IMR-90 (cell line): ENCODE measurements at regions not wholly inside any gene's neighbourhood (a gene's known extent, or its start where the extent isn't known, plus 50 kb on each side); places are given as distances from the start of the nearest gene placed in this dataset.

Experiments
- ATAC-seq: fragments of 200-7000 bp; cut with Tn5 transposase; 2 replicates; pipeline ENCODE4 v1.9.1; 2020; ENCODE audit warnings: low read depth, mild to moderate bottlenecking, moderate library complexity
- BruUV-seq: library from RNA; stranded (reverse); fragments of 400-500 nt; replicated peaks from 2 replicates; lab custom pipeline; 2021; lab: Mats Ljungman, UMichigan
- CTCF ChIA-PET: fragments of 300-600 bp; formaldehyde crosslinking; extraction: SDS; loops from one replicate; lab custom pipeline; 2021; ENCODE audit warnings: antibody characterized with exemption; lab: Yijun Ruan, JAX
- POLR2A ChIA-PET: fragments of 300-600 bp; sonication (Branson Sonifier 250); formaldehyde crosslinking; loops from one replicate; lab custom pipeline; 2022; ENCODE audit warnings: antibody characterized with exemption; ENCODE audit not compliant: unreplicated experiment; lab: Charles Lee
- DNase-seq: peaks from one replicate; pipeline ENCODE4 v3.0.0; 2013
- H2AFZ ChIP-seq: replicated peaks from 2 replicates; pipeline ENCODE3; 2013; ENCODE audit warnings: low read length, mild to moderate bottlenecking; ENCODE audit not compliant: poor library complexity
- H2AK5ac ChIP-seq: 2 replicates; pipeline ENCODE4 v1.6.1; 2013; ENCODE audit warnings: low read depth, low read length, inconsistent platforms
- H2AK9ac ChIP-seq: replicated peaks from 2 replicates; pipeline ENCODE3; 2013; ENCODE audit warnings: mild to moderate bottlenecking, low read depth, low read length, moderate library complexity; ENCODE audit not compliant: poor library complexity
- H2BK120ac ChIP-seq: 2 replicates; pipeline ENCODE4 v1.6.1; 2013; ENCODE audit warnings: low read depth, low read length, inconsistent platforms
- H2BK15ac ChIP-seq: 3 replicates; pipeline ENCODE4 v1.6.1; 2013; ENCODE audit warnings: low read depth, low read length, inconsistent platforms
- H2BK20ac ChIP-seq: 2 replicates; pipeline ENCODE4 v1.6.1; 2013; ENCODE audit warnings: low read depth, mild to moderate bottlenecking, inconsistent platforms, low read length, moderate library complexity
- H2BK5ac ChIP-seq: 2 replicates; pipeline ENCODE4 v1.6.1; 2013; ENCODE audit warnings: mild to moderate bottlenecking, low read depth, low read length, inconsistent platforms; ENCODE audit not compliant: poor library complexity, severe bottlenecking
- H3K14ac ChIP-seq: replicated peaks from 2 replicates; pipeline ENCODE4 v1.6.1; 2013; ENCODE audit warnings: low read depth, low read length, inconsistent platforms
- H3K18ac ChIP-seq: 2 replicates; pipeline ENCODE4 v1.6.1; 2013; ENCODE audit warnings: low read depth, low read length, control low read depth
- H3K23ac ChIP-seq: 2 replicates; pipeline ENCODE4 v1.6.1; 2013; ENCODE audit warnings: low read depth, low read length, inconsistent platforms
- H3K27ac ChIP-seq: 2 replicates; pipeline ENCODE4 v1.5.1; 2013; ENCODE audit warnings: mild to moderate bottlenecking, control low read depth, low read length; ENCODE audit not compliant: insufficient read depth
- H3K27me3 ChIP-seq: 2 replicates; pipeline ENCODE4 v1.6.1; 2013; ENCODE audit warnings: low read length; ENCODE audit not compliant: control insufficient read depth, insufficient read depth
- H3K36me3 ChIP-seq: 2 replicates; pipeline ENCODE4 v1.6.1; 2013; ENCODE audit warnings: low read length, mixed read lengths; ENCODE audit not compliant: control insufficient read depth, insufficient read depth
- H3K4ac ChIP-seq: 2 replicates; pipeline ENCODE4 v1.6.1; 2013; ENCODE audit warnings: low read depth, low read length, inconsistent platforms
- H3K4me1 ChIP-seq: 2 replicates; pipeline ENCODE4 v1.6.1; 2013; ENCODE audit warnings: low read length, mixed read lengths; ENCODE audit not compliant: control insufficient read depth, insufficient read depth
- H3K4me2 ChIP-seq: 2 replicates; pipeline ENCODE4 v1.6.1; 2013; ENCODE audit warnings: low read depth, mild to moderate bottlenecking, control low read depth, low read length, moderate library complexity
- H3K4me3 ChIP-seq: 2 replicates; pipeline ENCODE4 v1.5.1; 2013; ENCODE audit warnings: low read depth, mild to moderate bottlenecking, control low read depth, low read length, moderate library complexity; ENCODE audit not compliant: insufficient read depth
- H3K56ac ChIP-seq: 2 replicates; pipeline ENCODE4 v1.6.1; 2013; ENCODE audit warnings: low read length, inconsistent platforms; ENCODE audit not compliant: insufficient read depth; ENCODE audit errors: extremely low read depth
- H3K79me1 ChIP-seq, 2 experiments: 2 replicates each; pipeline ENCODE4 v1.6.1; 2013; ENCODE audit warnings: low read length in 2 of 2, inconsistent platforms in 1 of 2, low read depth in 1 of 2
- H3K9ac ChIP-seq: 2 replicates; pipeline ENCODE4 v1.6.1; 2013; ENCODE audit warnings: low read depth, low read length, control low read depth
- H3K9me1 ChIP-seq: 2 replicates; pipeline ENCODE4 v1.6.1; 2013; ENCODE audit warnings: low read length, inconsistent platforms; ENCODE audit not compliant: insufficient read depth
- H3K9me3 ChIP-seq: 2 replicates; pipeline ENCODE4 v1.6.1; 2013; ENCODE audit warnings: low read length; ENCODE audit not compliant: control insufficient read depth, insufficient read depth
- H4K20me1 ChIP-seq: 2 replicates; pipeline ENCODE4 v1.6.1; 2013; ENCODE audit warnings: low read length, inconsistent platforms; ENCODE audit not compliant: insufficient read depth
- H4K5ac ChIP-seq: 2 replicates; pipeline ENCODE4 v1.6.1; 2013; ENCODE audit warnings: mild to moderate bottlenecking, low read depth, low read length, control low read depth
- H4K8ac ChIP-seq, 2 experiments: 2 replicates each; pipeline ENCODE4 v1.6.1; 2013; ENCODE audit warnings: low read depth in 2 of 2, low read length in 2 of 2, control low read depth in 1 of 2, inconsistent platforms in 1 of 2
- H4K91ac ChIP-seq: 2 replicates; pipeline ENCODE4 v1.6.1; 2013; ENCODE audit warnings: low read depth, low read length, inconsistent platforms; ENCODE audit not compliant: insufficient read depth
- CEBPB ChIP-seq: IDR thresholded peaks from 2 replicates; pipeline ENCODE4 v1.6.1; 2012; ENCODE audit warnings: low read depth, low read length, improper control_type of control experiment
- CHD1 ChIP-seq: IDR thresholded peaks from 2 replicates; pipeline ENCODE4 v1.6.1; 2012; ENCODE audit warnings: low read depth, low read length, improper control_type of control experiment
- FOS ChIP-seq: fragments of 150-350 bp; IDR thresholded peaks from 2 replicates; pipeline ENCODE4 v1.6.1; 2016; ENCODE audit warnings: low read depth, low read length
- MAZ ChIP-seq: IDR thresholded peaks from 2 replicates; pipeline ENCODE4 v1.6.1; 2012; ENCODE audit warnings: low read depth, mild to moderate bottlenecking, low read length, improper control_type of control experiment, moderate library complexity, borderline replicate concordance
- MXI1 ChIP-seq: IDR thresholded peaks from 2 replicates; pipeline ENCODE4 v1.6.1; 2012; ENCODE audit warnings: low read depth, mild to moderate bottlenecking, low read length, moderate library complexity, borderline replicate concordance
- RCOR1 ChIP-seq: IDR thresholded peaks from 2 replicates; pipeline ENCODE4 v1.6.1; 2012; ENCODE audit warnings: mild to moderate bottlenecking, low read length, improper control_type of control experiment; ENCODE audit not compliant: insufficient replicate concordance
- RFX5 ChIP-seq: IDR thresholded peaks from 2 replicates; pipeline ENCODE4 v1.8.0; 2012; ENCODE audit warnings: low read depth, mild to moderate bottlenecking, low read length, moderate library complexity
- WGBS, 2 experiments: methylation state at CpG; one replicate each; pipeline versions ENCODE4 v1.1.5 to v1.1.7; 2013; ENCODE audit warnings: missing lambda C conversion rate in 2 of 2; ENCODE audit not compliant: insufficient read length in 1 of 2; ENCODE audit errors: extremely low coverage in 2 of 2; 5-methylcytosine and 5-hydroxymethylcytosine counted together
- dilution Hi-C: fragments of 300-500 bp; cut with HindIII; formaldehyde crosslinking; loops from one replicate; pipeline ENCODE4 v1.14.3; 2018; ENCODE audit warnings: low sequenced_read_pairs; ENCODE audit not compliant: unreplicated experiment
- in situ Hi-C: fragments of 300-500 bp; cut with MboI; formaldehyde crosslinking; loops from 3 replicates; pipeline ENCODE4 v1.14.3; 2019; ENCODE audit warnings: low sequenced_read_pairs, inconsistent platforms, mixed read lengths
- intact Hi-C: fragments of 100-400 bp; cut with micrococcal nuclease; formaldehyde crosslinking; loops from 2 replicates; pipeline ENCODE4 v1.10.0; 2022

DNA sequence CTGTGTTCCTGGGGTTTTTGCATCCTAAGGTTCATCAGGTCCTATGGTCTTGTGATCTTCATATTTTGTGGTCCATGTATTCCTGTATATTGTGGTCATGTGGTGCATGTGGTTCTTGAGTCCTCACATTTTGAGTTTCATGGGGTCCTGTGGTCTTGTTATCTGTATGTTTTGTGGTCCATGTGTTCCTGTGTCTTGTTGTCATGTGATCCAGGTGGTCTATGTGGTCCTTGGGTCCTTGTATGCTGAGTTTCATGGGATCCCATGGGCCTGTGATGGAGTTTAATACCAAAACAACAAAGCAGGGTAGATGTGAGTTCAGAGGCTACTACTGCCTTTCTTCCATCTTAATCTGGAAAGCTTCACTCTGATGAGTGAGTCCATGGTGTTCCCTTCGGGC, 166.4 kb downstream of the TMEM18 start:
- no peaks in the 10 kb centered on the region for H4K20me1 ChIP-seq
- H3K4me3 ChIP-seq, result no peak overlapping the region
- no peaks in the 10 kb centered on the region for H3K27me3 ChIP-seq
- intact Hi-C loops, result no loop called here
- in situ Hi-C loops, result no loop called here
- dilution Hi-C loops, result no loop called here
- no peak overlapping the region for H2BK5ac ChIP-seq
- H3K56ac ChIP-seq, result no peak overlapping the region
- no peak for ATAC-seq
- DNase-seq, result no peak
- no peak overlapping the region for H3K23ac ChIP-seq
- no peak overlapping the region for H2AK9ac ChIP-seq
- no peak overlapping the region for H3K4ac ChIP-seq
- H4K5ac ChIP-seq, result no peak overlapping the region
- H3K9ac ChIP-seq, result no peak overlapping the region
- H3K36me3 ChIP-seq, result no peaks in the 10 kb centered on the region
- no peaks in the 10 kb centered on the region for H3K4me1 ChIP-seq
- no peak overlapping the region for H2AK5ac ChIP-seq
- POLR2A ChIA-PET, result no interaction called here
- TF ChIP-seq MXI1 (no peak), RCOR1 (no peak), CEBPB (no peak), MAZ (no peak), FOS (no peak), CHD1 (no peak), RFX5 (no peak)
- H2BK120ac ChIP-seq, result no peak overlapping the region
- H3K9me3 ChIP-seq, result peaks cover 46% of the 10 kb centered on the region
- no peak overlapping the region for H4K8ac ChIP-seq
- no peak overlapping the region for H3K14ac ChIP-seq
- no TSS peak for BruUV-seq
- WGBS, 2 experiments, result no CpG with 5 or more reads among the region's 1 CpG
- H3K18ac ChIP-seq, result no peak overlapping the region
- no peak overlapping the region for H2BK15ac ChIP-seq
- H2BK20ac ChIP-seq, result no peak overlapping the region
- no peak overlapping the region for H3K27ac ChIP-seq
- no peak overlapping the region for H3K4me2 ChIP-seq
- CTCF ChIA-PET, result no interaction called here
- H4K91ac ChIP-seq, result no peak overlapping the region
- H2AFZ ChIP-seq, result no peak overlapping the region
- no peaks in the 10 kb centered on the region for H3K9me1 ChIP-seq
- H3K79me1 ChIP-seq, result no peaks in the 10 kb centered on the region
